A673 (cell line): ENCODE measurements at regions not wholly inside any gene's neighbourhood (a gene's known extent, or its start where the extent isn't known, plus 50 kb on each side); places are given as distances from the start of the nearest gene placed in this dataset.

ENCODE experiments used
- EZH2 ChIP-seq: fragments of 200-600 bp; sonication (generic); IDR thresholded peaks from 2 replicates; pipeline ENCODE4 v1.6.1; 2017; ENCODE audit warnings: borderline replicate concordance, low read depth, mild to moderate bottlenecking, mixed read lengths, antibody characterized with exemption, low read length; ENCODE audit not compliant: poor library complexity, severe bottlenecking
- TF ChIP-seq, protein P1 (sequence below): fragments of 300-800, 200-600 bp; sonication (generic); conservative IDR thresholded peaks from 2 replicates; pipeline ENCODE4 v1.5.1; 2017; ENCODE audit warnings: low read depth, mild to moderate bottlenecking, antibody characterized with exemption, low read length, moderate library complexity, mixed read lengths

DNA sequence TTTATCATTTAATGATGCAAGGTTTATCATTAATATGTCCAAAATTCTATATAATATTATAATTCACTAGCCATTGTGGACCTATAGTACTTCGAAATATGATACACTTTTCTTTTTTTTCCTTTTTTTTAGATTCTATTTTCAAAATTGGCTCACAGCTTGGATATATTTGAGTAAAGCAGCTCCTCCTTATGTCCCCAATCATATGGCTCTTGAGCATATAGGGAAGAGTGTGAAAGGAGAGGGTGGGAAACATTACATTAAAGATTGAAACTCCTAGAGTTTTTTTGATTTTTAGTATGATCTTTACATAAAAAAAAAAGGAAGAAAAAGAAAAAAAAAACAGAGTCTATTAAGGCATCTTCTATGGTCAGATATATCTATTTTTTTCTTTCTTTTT, 457.9 kb downstream of the RIT2 start:
- TF ChIP-seq, protein P1, sequence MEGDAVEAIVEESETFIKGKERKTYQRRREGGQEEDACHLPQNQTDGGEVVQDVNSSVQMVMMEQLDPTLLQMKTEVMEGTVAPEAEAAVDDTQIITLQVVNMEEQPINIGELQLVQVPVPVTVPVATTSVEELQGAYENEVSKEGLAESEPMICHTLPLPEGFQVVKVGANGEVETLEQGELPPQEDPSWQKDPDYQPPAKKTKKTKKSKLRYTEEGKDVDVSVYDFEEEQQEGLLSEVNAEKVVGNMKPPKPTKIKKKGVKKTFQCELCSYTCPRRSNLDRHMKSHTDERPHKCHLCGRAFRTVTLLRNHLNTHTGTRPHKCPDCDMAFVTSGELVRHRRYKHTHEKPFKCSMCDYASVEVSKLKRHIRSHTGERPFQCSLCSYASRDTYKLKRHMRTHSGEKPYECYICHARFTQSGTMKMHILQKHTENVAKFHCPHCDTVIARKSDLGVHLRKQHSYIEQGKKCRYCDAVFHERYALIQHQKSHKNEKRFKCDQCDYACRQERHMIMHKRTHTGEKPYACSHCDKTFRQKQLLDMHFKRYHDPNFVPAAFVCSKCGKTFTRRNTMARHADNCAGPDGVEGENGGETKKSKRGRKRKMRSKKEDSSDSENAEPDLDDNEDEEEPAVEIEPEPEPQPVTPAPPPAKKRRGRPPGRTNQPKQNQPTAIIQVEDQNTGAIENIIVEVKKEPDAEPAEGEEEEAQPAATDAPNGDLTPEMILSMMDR: no peak
- no peak for TF ChIP-seq EZH2
